ENCODE measurements at regions not wholly inside any gene's neighbourhood (a gene's known extent, or its start where the extent isn't known, plus 50 kb on each side); places are given as distances from the start of the nearest gene placed in this dataset.

- ChIA-PET POLR2A (no interaction called here), CTCF (interaction anchor here (0.6 kb wide), 1 partner anchor 136 kb away, joined by 3 read pairs; no protein-coding TSS in a partner anchor), SMC1A (ENCODE audit: uncharacterized antibody, unreplicated experiment) (no interaction called here), RAD21 (ENCODE audit: unreplicated experiment) (no interaction called here)
- TF ChIP-seq ATF7 (IDR thresholded peaks at IDR 0.05; ENCODE audit: low read depth) (no peak), NR2C1 (IDR thresholded peaks at IDR 0.05) (no peak), SMAD1 (IDR thresholded peaks at IDR 0.05; ENCODE audit: low read depth, partially characterized antibody) (no peak), KAT2A (conservative IDR thresholded peaks at IDR 0.05; ENCODE audit: control insufficient read depth, low read depth, low read length) (no peak), SRF (IDR thresholded peaks at IDR 0.05; ENCODE audit: low read depth in 2 of 2, low read length in 2 of 2) (no peak), LARP7 (IDR thresholded peaks at IDR 0.05) (no peak), CREM (IDR thresholded peaks at IDR 0.05; ENCODE audit: low read depth) (no peak), EGR1 (IDR thresholded peaks at IDR 0.05; ENCODE audit: borderline replicate concordance in 1 of 2, low read depth in 2 of 2, low read length in 2 of 2) (no peak), ZBTB4 (CRISPR knock-in tag; IDR thresholded peaks at IDR 0.05) (no peak), SP1 (IDR thresholded peaks at IDR 0.05; ENCODE audit: low read depth, low read length) (no peak), NFXL1 (IDR thresholded peaks at IDR 0.05; ENCODE audit: borderline replicate concordance) (no peak), ZNF207 (IDR thresholded peaks at IDR 0.05; ENCODE audit: borderline replicate concordance) (no peak), USF1 (IDR thresholded peaks at IDR 0.05; ENCODE audit: borderline replicate concordance, extremely low read length, insufficient read depth, low read depth, low read length) (no peak), ZSCAN29 (IDR thresholded peaks at IDR 0.05) (no peak), RB1 (IDR thresholded peaks at IDR 0.05; ENCODE audit: borderline replicate concordance) (no peak), BCL11A (IDR thresholded peaks at IDR 0.05; ENCODE audit: low read depth, low read length) (no peak), PAX5 (IDR thresholded peaks at IDR 0.05; ENCODE audit: borderline replicate concordance, low read depth, low read length) (no peak)
- no peak overlapping the region for H3K27ac ChIP-seq (ENCODE audit: control insufficient read depth, insufficient read depth)
- no peaks in the 10 kb centered on the region for H4K20me1 ChIP-seq (ENCODE audit: control insufficient read depth, insufficient read depth)
- no peaks in the 10 kb centered on the region for H3K36me3 ChIP-seq (ENCODE audit: control insufficient read depth in 2 of 2, insufficient read depth in 2 of 2, low read length in 1 of 2)
- no TSS peak for BruUV-seq (replicated peaks)
- no peak for ATAC-seq
- FAIRE-seq = no peak
- 0% methylated on average over 2 of the region's 2 CpGs for WGBS (ENCODE audit: insufficient coverage, insufficient replicate concordance, low lambda C conversion rate, missing lambda C conversion rate)
- H3K79me2 ChIP-seq (ENCODE audit: control insufficient read depth, insufficient read depth, low read length) = no peaks in the 10 kb centered on the region
- no peaks in the 10 kb centered on the region for H3K4me1 ChIP-seq (ENCODE audit: control insufficient read depth, insufficient read depth, low read length)
- no peak overlapping the region for H3K4me2 ChIP-seq (ENCODE audit: control insufficient read depth, insufficient read depth)
- no peak for DNase-seq (ENCODE audit: low read depth, low spot score)
- H3K27me3 ChIP-seq (replicated peaks in 1 of 2; ENCODE audit: control insufficient read depth in 2 of 2, insufficient read depth in 2 of 2, low read length in 1 of 2) = no peaks in the 10 kb centered on the region
- no peak overlapping the region for H3K9ac ChIP-seq (ENCODE audit: control insufficient read depth, insufficient read depth, low read length)
- H2AFZ ChIP-seq (ENCODE audit: control insufficient read depth, low read depth, low read length) = no peak overlapping the region
- no peak overlapping the region for H3K4me3 ChIP-seq
- H3K9me3 ChIP-seq (replicated peaks; ENCODE audit: control insufficient read depth, insufficient read depth, low read length) = no peaks in the 10 kb centered on the region
- in situ Hi-C loops (cut with MboI) = no loop called here
- intact Hi-C loops (cut with micrococcal nuclease; ENCODE audit: unreplicated experiment) = no loop called here
Measured at GRCh38 chr3:76576201-76576600, 463.7 kb upstream of the ROBO2 start.
